RWPE1 (cell line): ENCODE measurements at regions not wholly inside any gene's neighbourhood (a gene's known extent, or its start where the extent isn't known, plus 50 kb on each side); places are given as distances from the start of the nearest gene placed in this dataset.

ENCODE experiments used
- CTCF ChIA-PET: fragments of 350-600 bp; sonication (Branson Sonifier 250); formaldehyde crosslinking; extraction: SDS; loops from one replicate; lab custom pipeline; 2021; lab: Yijun Ruan, JAX
- POLR2A ChIA-PET: fragments of 400-600 bp; formaldehyde crosslinking; extraction: SDS; loops from one replicate; lab custom pipeline; 2020; ENCODE audit warnings: antibody characterized with exemption; ENCODE audit not compliant: low non-redundant PET; lab: Yijun Ruan, JAX
- DNase-seq: peaks from one replicate; pipeline ENCODE4 v3.0.0; 2012; ENCODE audit warnings: low spot score
- H3K27ac ChIP-seq: fragments of 450-650 bp; 2 replicates; pipeline ENCODE4 v1.5.1; 2017
- TF ChIP-seq, protein P1 (sequence below): fragments of 450-650 bp; conservative IDR thresholded peaks from 2 replicates; pipeline ENCODE4 v1.5.1; 2017; ENCODE audit warnings: low read depth, mild to moderate bottlenecking

DNA sequence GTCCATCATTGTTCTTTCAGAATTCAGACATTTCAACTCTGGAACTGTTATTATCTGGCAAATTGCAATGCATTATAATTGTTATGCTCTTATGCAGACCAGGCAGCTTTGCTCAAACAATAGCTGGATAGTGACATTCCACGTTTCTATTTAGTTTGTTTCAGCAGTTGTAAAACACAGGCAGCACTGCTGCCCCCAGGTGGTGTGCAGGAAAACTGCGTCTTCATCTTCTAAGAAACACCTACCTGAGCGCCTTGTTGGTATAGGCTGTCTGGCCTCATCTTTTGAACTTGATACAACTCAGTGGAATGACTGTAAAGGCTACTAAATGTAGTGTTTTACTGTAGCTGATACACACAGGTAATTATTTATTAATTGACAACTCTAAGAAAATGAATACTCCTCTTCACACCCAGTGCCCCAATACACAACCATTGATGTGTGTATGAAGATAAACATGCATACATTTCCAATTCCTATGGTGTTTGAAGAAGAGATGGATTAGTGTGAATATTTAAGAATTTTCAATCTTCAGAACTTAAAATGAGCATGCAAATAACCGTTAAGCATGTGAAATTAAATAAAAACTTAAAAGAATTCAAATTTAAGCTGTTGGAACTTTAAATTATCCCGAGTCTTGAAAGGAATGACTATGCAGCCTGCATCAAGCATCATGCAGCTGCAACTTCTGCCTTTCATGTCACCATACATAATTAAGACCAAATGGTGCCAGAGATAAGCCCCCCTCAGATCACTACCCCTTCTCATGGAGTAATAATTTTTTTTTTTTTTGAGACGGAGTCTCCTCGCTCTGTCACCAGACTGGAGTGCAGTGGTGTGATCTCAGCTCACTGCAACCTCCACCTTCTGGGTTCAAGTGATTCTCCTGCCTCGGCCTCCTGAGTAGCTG lies 85.6 kb downstream of the CD8B2 start:
- POLR2A ChIA-PET: no interaction called here
- H3K27ac ChIP-seq: no peak overlapping the region
- TF ChIP-seq, protein P1, sequence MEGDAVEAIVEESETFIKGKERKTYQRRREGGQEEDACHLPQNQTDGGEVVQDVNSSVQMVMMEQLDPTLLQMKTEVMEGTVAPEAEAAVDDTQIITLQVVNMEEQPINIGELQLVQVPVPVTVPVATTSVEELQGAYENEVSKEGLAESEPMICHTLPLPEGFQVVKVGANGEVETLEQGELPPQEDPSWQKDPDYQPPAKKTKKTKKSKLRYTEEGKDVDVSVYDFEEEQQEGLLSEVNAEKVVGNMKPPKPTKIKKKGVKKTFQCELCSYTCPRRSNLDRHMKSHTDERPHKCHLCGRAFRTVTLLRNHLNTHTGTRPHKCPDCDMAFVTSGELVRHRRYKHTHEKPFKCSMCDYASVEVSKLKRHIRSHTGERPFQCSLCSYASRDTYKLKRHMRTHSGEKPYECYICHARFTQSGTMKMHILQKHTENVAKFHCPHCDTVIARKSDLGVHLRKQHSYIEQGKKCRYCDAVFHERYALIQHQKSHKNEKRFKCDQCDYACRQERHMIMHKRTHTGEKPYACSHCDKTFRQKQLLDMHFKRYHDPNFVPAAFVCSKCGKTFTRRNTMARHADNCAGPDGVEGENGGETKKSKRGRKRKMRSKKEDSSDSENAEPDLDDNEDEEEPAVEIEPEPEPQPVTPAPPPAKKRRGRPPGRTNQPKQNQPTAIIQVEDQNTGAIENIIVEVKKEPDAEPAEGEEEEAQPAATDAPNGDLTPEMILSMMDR: peak; percentile 68
- no peak for DNase-seq
- CTCF ChIA-PET: interaction anchor here (0.7 to 1.2 kb wide), 4 partner anchors 8 to 27 kb away, joined by 3 to 9 read pairs (median 4); no protein-coding TSS in a partner anchor

DNA sequence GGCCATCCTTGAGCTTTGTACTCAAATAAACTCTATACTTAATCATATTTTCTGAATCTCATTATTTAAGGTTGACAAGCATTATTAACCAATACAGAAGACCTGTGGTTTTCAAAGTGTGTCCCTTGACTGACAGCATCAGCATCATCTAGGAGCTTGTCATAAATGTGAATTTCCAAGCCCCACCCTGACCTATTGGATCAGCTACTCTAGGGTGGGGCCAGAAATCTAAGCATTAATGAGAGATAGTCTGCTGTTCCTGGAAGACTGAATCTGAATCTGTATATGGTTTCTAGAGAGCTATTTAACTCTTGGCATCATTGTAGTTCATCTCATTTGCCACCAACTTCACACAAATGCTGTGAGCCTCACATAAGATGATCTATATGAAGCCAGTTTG lies 86.6 kb downstream of the CD8B2 start:
- no peak for DNase-seq
- POLR2A ChIA-PET: no interaction called here
- H3K27ac ChIP-seq: no peak overlapping the region
- TF ChIP-seq, protein P1: no peak
- CTCF ChIA-PET: interaction anchor here (1.2 kb wide), 1 partner anchor 9 kb away, joined by 4 read pairs; no protein-coding TSS in a partner anchor

DNA sequence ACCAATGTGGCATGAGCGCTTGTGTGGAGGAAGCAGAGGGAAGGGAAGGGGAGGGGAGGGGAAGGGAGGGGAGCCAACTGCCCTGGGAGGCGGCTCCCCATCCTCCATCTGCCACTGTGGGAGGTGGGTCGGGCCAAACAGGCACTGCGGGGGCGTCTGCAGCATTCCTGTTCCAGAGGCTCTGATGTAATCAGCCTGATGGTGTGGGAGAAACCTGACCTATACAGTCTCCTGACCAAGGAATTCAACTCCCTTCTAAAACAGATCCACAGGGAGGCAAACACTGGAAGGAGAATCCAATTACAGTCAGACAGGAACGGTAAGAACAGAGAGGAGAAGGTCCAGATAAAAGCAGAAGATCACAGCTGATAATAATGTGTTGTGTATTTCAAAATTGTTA lies 88.8 kb downstream of the CD8B2 start:
- CTCF ChIA-PET: no interaction called here
- DNase-seq: peak; percentile 18
- TF ChIP-seq, protein P1: no peak
- POLR2A ChIA-PET: interaction anchor here (0.7 kb wide), 1 partner anchor 17 kb away, joined by 9 read pairs; no protein-coding TSS in a partner anchor
- no peak overlapping the region for H3K27ac ChIP-seq

DNA sequence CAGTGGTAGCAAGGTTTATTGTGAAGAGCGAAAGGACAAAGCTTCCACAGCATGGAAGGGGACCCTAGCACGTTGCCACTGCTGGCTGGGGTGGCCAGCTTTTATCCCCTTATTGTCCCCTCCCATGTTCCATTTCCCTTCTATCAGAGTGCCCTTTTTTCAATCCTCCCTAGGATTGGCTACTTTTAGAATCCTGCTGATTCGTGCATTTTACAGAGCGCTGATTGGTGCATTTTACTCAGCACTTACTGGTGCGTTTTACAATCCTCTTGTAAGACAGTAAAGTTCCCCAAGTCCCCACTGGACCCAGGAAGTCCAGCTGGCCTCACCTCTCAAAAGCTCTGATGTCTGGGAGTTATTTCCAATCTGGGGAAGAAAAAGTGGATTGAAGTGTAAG lies 90.1 kb downstream of the CD8B2 start:
- ChIA-PET CTCF (no interaction called here), POLR2A (no interaction called here)
- TF ChIP-seq, protein P1: no peak

DNA sequence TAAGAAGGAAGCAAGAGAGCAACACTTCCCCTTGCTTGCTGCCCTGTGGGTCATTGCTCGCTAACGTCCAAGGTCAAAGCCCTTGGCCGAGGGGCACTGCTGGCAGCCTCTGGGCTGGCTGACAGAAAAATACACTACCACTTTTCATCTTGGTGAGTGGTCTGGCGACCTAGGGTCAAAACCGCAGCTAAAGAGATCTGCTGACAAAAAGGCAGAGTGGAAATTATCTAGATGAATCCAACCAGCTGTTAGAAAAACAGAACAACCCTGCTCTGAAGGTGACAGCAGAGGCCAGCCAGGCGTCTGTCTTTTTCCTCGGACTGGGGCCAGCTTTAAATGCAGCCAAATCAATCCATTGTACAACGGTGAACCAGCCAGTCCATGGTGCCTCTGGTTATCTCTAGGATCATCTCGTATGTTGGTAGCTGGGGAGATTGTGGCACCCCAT lies 92.6 kb downstream of the CD8B2 start:
- no peak overlapping the region for H3K27ac ChIP-seq
- TF ChIP-seq, protein P1: no peak
- CTCF ChIA-PET: no interaction called here
- POLR2A ChIA-PET: no interaction called here
- DNase-seq: no peak

More for the DNA sequence above, 90.1 kb downstream of the CD8B2 start:
- no peak for DNase-seq
- no peak overlapping the region for H3K27ac ChIP-seq

DNA sequence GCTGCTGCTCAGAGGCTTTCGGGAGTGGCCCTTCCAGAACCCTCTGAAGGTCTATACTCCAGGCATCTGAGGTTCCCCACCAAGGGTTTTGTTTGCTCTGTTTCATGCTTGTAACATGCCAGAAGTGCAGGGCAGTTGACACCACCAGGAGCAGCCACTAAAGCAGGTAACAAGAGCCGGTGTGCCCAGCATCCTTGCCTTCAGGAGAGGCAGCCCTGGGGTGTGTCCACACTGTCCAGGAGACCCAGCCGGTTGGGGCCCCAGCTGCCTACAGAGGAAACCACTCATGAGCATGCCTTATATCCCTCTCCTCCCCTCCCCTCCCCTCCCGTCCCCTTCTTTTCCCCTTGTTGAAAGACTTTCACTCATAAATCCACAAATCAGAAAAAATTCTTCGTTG lies 93.1 kb downstream of the CD8B2 start:
- CTCF ChIA-PET: interaction anchor here (1.1 kb wide), 1 partner anchor 8 kb away, joined by 3 read pairs; no protein-coding TSS in a partner anchor
- POLR2A ChIA-PET: no interaction called here
- TF ChIP-seq, protein P1: no peak

More for the DNA sequence above, 93.1 kb downstream of the CD8B2 start:
- no peak overlapping the region for H3K27ac ChIP-seq
- no peak for DNase-seq
